SK-N-SH treated with all-trans-retinoic acid at 6 μM for 48 hours (cell line): ENCODE measurements at regions not wholly inside any gene's neighbourhood (a gene's known extent, or its start where the extent isn't known, plus 50 kb on each side); places are given as distances from the start of the nearest gene placed in this dataset.

Source experiments
- ESRRG ChIP-seq: fragments of 250-450 bp; sonication (Bioruptor Pico); IDR thresholded peaks from 2 replicates; pipeline ENCODE4 v1.6.1; 2021; ENCODE audit warnings: mild to moderate bottlenecking
- TF ChIP-seq, protein P1 (sequence below): fragments of 250-450 bp; sonication (Bioruptor Pico); IDR thresholded peaks from 2 replicates; pipeline ENCODE4 v1.8.0; 2020; ENCODE audit warnings: mild to moderate bottlenecking, moderate library complexity, borderline replicate concordance

DNA sequence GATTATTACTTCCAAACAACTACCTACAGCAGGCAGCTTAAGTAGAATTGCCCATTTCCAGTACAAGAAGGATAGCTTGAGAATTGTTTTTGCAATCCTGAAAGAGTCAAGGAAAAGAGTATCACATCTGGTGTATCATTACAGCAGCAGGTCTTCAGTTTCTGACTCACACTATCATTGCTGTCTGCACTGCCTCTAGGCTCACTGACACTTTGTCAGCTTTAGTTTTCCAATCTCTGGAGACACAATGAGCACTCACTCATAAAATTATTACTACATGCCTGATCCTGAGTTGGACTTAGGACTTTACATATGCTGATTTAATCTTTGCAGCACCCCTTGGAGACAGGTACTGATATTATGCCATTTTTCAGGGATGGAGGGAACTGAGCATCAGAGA, 244.6 kb upstream of the BOD1L1 start:
- no peak for TF ChIP-seq ESRRG (CRISPR knock-in tag)
- TF ChIP-seq, protein P1, sequence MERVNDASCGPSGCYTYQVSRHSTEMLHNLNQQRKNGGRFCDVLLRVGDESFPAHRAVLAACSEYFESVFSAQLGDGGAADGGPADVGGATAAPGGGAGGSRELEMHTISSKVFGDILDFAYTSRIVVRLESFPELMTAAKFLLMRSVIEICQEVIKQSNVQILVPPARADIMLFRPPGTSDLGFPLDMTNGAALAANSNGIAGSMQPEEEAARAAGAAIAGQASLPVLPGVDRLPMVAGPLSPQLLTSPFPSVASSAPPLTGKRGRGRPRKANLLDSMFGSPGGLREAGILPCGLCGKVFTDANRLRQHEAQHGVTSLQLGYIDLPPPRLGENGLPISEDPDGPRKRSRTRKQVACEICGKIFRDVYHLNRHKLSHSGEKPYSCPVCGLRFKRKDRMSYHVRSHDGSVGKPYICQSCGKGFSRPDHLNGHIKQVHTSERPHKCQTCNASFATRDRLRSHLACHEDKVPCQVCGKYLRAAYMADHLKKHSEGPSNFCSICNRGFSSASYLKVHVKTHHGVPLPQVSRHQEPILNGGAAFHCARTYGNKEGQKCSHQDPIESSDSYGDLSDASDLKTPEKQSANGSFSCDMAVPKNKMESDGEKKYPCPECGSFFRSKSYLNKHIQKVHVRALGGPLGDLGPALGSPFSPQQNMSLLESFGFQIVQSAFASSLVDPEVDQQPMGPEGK (CRISPR knock-in tag) = no peak
